ENCODE measurements at regions not wholly inside any gene's neighbourhood (a gene's known extent, or its start where the extent isn't known, plus 50 kb on each side); places are given as distances from the start of the nearest gene placed in this dataset.

DNA sequence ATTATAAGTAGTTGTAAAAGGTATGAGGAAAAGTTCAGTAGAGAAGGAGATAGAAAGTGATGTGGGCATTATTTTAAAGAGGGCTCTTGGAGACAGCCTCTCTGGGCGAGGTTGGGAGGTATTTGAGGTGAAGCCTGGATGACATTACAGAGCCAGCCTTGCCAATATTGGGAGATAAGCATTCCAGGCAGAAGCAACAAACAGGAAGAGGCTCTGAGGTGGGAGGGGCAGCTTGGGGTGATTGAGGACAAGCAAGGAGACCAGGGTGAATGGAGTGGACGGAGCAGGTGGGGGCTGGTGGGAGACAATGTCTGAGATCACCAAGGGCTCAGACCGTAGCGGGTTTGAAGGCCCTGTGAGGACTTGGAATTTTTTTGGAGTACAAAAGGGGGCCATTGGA, 87.3 kb downstream of the DYRK2 start:
- TF ChIP-seq POLR2A (IDR thresholded peaks at IDR 0.05; ENCODE audit: extremely low read depth, insufficient read length) (no peak), MYC (IDR thresholded peaks at IDR 0.05; ENCODE audit: low read depth, low read length) (no peak)
- TF ChIP-seq, protein P1, sequence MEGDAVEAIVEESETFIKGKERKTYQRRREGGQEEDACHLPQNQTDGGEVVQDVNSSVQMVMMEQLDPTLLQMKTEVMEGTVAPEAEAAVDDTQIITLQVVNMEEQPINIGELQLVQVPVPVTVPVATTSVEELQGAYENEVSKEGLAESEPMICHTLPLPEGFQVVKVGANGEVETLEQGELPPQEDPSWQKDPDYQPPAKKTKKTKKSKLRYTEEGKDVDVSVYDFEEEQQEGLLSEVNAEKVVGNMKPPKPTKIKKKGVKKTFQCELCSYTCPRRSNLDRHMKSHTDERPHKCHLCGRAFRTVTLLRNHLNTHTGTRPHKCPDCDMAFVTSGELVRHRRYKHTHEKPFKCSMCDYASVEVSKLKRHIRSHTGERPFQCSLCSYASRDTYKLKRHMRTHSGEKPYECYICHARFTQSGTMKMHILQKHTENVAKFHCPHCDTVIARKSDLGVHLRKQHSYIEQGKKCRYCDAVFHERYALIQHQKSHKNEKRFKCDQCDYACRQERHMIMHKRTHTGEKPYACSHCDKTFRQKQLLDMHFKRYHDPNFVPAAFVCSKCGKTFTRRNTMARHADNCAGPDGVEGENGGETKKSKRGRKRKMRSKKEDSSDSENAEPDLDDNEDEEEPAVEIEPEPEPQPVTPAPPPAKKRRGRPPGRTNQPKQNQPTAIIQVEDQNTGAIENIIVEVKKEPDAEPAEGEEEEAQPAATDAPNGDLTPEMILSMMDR (IDR thresholded peaks at IDR 0.05; ENCODE audit: low read depth, low read length): no peak

All from NB4 (cell line).